ENCODE measurements at regions not wholly inside any gene's neighbourhood (a gene's known extent, or its start where the extent isn't known, plus 50 kb on each side); places are given as distances from the start of the nearest gene placed in this dataset.
"Not testable (repeated sequence)": the region's sequence is repeated elsewhere in the genome, so short reads cannot be mapped to it uniquely, and the experiment has no call there.

DNA sequence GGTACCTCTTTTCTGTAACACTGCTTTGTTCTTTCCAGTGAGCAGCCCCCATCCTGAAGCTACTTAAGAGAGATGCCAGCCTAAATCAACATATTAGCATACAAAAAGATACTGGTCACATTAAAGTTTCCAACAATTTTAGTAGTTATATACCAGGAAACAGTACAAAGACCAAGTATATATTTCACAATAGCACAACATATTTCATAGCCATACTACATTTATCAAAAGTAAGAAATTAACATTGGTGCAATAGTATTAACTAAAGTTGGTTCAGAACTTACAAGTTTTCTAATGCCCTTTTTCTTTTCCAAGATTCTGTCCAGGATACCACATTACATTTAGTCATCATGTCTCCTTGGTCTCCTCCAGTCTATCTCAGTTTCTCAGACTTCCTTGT is 641.0 kb upstream of the GJE1 start:
- no peak for DNase-seq

DNA sequence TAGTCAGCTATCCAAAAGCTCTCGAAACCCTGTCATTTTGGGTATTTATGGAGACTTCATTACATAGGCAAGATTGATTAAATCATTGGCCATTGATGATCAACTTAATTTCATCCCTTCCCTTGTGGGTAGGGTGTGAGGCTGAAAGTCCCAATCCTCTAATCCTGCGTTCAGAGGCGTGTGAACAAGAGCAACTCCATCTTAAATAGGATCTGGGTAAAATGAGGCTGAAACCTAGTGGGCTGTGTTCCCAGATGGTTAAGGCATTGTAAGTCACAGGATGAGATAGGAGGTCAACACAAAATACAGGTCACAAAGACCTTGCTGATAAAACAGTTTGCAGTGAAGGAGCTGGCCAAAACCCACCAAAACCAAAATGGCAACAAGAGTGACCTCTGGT is 641.7 kb upstream of the GJE1 start:
- no peak for DNase-seq

DNA sequence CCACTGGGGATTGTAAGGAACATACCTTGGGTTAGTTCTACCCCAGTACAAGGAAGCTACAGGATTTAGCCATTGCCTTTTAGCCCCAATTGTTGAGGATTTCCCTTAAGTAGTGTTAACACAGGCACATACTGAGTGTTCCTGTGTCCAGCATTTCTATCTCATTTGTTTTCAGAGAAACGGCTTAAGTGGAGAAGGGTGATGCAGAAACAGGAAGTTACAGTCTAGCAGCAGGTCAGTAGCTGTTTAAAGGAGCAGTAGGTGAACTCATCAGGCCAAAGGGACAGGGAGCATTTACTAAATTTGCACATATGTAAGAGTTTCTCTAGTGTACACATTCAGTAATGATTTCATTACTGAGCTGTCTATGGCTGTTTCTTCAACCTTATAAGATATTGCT is 644.2 kb upstream of the GJE1 start:
- DNase-seq, result no peak

DNA sequence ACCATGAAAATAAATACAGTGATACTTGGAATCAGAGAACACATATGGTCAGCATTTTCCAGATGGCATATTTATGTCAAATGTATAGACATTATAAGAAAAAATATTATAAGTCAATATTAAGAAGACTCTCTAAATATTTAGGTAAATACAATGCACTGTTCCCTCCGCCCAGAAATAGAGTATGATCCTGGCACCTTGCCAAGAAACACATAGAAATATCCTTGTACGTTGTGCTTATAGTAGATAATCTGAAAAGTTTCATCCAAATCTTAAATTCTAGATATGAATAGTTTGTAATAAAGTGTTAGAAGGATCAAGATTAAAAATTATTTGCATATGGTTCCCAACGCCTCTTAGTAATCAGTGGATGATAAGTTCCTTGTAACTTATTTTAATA is 645.8 kb upstream of the GJE1 start:
- no peak for DNase-seq

DNA sequence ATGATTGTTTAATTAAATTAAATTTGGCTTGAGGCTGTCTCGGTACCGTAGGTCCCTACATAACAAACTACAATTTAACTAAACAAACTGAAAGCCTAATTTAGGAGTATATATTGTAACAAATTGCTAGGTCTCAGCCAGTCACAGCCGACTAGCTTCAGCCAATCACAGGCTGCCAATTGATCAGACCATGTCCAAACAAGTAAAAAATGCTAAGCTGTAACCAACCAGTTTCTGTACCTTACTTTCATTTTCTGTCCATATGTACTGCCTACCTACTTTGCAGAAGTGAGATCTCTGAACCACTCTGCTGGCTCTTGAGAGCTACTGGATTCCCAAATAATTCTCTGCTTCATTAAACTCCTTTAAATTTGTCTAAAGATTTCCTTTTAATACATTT is 648.0 kb upstream of the GJE1 start:
- peak; percentile 63 for DNase-seq

DNA sequence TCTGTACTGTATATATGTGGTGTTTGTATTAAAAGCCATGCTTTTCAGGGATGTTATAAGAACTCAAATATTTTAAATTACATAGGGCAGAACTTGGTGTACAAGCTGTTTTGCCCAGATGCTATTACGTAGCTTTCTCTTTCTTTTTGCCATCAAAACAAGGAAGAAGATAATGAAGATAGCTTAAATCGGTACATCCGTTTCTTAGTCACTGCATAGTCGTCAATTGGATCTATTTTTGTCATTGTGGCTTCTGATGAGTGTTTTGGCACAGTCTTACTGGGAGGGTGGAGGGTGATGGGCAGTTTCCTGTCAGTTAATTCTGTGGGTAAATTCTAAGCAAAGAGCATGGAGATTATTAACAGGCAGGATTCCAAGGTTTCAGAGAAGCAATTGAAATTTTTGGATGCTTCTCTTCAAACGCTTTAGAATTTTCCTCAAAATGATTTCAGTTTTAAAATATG is 649.1 kb upstream of the GJE1 start:
- DNase-seq, result peak; percentile 89

DNA sequence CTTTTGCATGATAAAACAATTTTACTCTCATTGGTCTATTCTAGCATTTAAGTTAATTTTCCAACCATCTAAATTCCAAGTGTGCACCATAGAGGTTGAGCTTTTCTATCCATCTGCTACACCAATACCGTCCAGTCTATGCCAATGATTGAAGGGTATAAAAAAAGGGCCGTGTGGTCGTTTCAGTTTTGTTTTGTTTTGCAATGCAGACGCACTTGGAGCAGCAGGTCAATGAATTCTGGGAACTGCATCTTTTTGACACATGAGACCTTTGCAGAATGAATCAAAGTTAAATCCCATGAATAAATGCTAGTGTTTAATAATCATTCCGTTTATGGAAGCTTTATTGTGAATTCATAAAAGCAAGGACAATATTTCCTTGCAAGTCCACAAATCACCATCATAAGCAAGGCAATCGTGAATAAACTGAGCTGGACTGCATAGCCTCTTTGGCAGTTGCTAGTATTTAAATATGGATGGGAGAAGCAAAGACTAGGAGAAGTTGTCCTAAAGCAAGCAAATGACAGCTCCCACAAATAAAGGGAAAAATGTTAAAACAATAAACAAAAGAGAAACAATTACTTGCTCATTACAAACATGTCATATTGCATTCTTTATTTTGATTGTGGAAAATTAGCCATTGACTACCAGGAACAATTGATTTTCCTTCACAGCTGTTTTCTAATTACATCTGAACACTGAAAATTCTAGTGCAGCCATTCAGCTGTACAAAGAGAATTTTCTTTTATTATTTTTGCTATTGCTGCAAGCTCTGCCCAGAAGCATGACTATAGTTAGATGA is 649.7 kb upstream of the GJE1 start:
- peak; percentile 14 for DNase-seq

DNA sequence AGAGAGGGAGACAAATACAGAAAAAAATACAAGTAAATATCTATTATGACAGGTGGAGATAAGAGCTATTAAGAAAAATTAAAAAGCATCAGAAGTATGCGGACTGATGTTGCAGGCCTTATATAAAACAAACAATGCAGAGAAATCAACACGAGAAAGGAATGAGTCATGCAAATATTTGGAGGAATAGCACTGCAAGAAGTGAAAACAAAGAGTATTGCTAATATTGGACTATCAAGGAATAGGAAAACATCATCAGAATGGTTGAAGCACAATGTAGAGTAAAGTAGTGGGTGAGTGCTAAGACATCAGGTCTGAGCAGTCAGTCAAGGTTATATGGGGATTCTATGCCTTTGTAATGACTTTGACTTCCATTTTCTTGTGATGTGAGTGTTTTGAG is 657.5 kb upstream of the GJE1 start:
- no peak for DNase-seq

DNA sequence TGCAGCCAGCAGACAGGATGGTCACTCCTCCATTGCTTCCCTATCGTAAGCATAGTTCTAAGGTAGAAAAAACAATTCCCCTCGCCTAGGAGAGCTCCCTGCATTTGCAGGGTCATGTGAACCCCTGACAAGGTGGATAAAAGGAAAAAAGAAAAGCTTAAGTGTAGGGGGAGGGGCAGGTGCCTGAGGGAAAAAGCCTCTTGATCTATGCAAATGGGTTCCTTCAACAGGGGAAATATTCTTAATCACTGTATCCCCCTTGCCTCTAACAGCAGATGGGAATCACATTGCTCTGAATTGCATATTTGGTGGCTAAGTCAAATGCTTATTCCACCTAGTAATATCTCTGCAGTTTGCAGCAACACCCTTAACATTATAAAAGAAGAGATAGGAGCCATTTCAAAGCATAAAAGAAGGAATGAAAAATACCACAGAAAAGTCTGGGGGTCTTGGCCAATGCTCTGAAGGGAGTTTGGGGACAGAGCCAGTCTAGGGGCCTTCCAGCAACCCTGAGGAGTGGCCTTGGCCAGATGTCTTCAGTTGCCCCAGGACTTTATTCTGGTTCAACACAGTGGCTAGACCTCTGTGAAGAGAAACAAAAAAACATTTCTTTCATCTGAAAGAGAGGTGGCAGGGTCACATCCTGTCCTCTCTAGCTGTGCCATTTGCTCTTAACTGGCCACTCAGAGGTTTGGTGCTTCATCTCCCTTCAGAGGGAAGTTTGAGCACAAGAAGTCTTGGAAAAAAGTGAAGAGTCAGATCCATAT is 660.4 kb upstream of the GJE1 start:
- DNase-seq, result no peak

DNA sequence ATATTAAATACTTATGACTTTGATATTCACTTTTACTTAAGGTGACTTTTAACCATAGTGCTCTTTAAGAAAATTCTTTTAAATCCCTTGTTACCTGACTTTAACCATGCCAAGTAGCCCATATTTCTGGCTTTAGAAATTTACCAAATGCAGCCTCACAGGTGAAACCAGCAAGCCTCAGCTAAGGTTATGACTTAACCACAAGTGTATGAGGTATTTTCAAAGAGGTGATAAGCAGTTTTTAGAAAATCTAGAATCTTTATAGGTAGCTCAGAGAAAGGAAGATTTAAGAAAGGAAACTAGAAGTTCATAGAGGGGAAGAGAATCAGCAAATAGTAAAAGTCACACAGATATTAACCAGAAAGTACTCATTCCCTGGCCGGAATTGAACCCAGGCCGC is 661.9 kb upstream of the GJE1 start:
- DNase-seq, result no peak

DNA sequence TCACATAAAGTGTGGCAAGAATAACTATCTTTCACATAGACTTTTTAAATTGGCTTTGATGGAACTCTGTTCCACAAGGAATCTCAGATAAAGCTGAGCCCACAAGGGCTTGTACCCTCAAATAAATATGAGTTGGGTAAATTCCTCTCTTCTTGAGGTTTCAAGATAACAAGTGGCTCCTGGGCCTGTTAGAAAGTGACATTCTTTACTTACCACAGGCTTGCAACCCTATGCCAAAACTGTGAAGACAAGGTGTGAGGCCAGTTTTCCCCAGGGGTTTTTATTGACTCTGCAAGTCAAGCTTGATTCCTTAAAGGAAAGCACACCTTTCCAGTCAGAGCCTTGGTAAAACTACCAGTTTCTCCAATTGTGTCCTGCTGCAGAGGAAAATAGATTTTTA is 664.8 kb upstream of the GJE1 start:
- no peak for DNase-seq

DNA sequence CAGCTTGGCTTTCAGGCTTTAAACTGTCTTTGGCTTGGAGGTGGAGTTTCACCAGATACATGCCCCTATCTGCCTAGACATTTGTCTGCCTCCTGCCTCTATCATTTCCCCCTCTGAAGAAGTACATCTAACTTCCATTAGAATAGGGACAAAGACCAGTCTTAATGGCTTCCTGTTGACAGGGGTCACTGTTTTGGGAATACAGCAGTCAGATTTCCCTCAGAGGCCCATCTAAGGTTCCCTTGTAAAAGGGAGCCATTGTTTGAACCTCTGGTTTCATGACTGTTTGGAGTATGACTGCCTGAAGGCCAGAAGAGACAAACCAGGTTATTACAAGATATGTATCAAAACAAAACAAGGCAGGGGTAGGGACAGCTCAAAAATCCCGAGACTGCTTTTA is 665.7 kb upstream of the GJE1 start:
- DNase-seq, result no peak

DNA sequence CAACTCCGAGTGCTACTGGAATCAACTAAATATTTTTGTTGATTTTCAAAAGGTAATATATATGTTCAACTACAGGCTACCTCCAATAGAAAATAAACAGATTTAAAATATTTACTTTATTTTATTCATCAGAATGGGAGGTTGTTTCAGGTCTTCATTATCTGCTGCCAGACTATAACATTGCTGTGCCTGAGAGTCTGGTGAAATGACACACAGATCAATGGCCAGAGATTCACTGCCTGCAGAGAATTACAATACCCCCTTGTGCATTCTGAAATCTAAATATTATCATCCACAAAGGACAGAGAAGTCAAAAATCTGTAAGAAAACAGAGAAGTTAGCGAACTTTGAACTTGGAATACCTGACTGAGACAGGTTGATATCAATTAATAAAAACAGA is 667.8 kb upstream of the GJE1 start:
- DNase-seq, result no peak

DNA sequence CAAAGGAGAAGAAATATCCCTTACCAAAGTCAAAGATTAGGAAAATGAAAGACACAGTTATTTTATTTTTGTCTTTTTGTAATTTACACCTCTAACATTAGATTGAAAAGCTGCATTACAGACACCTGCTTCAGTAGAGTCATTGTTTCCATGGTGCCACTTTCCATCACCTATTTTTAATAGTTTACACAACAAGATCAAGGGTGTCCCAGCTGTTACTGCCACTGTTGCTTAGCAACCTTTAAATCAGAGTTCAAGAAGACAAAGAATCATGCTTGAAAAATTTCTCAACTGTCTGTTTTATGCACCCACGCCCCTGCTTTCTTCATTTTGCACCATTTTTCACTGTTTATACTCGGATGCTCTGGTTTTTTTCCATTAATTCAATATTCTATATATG is 668.2 kb upstream of the GJE1 start:
- no peak for DNase-seq

DNA sequence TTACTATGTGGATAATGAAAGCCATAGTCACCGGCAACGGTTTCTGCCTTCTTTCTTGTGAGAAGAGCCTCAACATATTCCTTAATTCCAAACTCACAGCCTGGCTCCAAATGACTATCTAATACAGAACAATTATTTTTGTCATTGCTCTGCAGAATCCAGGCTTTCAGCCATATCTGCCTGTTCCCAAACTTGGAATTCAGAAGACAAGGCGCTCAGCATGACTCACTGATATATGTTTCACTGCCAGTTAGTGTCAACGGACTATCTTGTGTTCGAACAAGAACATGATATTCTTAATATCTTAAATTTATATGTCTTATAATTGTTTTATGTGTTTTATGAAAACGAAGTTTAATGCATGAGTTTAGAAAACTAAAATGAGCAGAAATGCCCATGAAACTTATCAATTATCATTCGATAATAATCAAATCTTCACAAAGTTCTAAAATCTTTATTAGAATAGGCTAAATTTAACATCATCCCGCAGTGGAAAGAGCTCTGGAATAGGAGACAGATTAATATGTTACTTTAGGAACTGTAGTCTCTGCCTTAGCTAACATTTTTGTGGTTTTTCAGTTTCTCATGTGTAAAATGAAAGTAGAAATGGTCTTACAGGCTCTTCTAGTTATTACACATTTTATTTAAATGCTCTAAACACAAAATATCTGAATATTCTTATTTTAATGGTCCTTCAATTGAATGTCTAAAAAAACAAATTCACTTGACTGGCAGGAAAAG is 669.3 kb upstream of the GJE1 start:
- DNase-seq, result no peak

DNA sequence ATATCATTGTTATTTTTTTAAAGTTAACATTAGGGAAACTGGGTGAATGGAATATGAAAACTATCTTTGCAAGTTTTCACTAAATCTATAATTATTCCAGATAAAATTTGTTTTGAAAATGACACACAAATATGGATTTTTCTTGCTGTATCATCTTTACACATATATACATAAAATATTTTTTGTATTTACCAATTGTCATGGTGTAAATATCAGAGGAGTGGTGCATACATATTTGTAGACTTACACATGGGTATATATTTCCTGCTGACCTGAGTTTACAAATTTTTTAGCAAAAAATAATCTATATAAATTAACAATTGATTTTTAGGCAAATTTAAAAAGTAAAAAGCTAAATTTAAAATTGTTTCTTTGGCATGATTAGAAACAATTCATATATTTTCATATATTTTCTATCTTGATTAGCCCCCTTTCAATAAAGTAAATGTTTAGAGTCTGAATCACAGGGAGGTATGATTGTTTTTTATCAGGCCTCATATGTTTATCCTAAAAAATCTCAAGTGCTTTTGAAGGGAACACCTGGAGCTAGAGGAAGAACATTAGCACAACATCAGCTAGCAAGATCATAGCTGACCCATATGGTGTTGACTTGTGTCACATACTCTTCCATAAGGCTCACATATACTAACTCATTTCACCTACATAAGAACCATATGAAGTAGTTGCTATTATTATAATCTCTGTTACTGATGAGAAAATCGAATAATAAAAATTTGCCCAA is 671.8 kb upstream of the GJE1 start:
- DNase-seq, result no peak

DNA sequence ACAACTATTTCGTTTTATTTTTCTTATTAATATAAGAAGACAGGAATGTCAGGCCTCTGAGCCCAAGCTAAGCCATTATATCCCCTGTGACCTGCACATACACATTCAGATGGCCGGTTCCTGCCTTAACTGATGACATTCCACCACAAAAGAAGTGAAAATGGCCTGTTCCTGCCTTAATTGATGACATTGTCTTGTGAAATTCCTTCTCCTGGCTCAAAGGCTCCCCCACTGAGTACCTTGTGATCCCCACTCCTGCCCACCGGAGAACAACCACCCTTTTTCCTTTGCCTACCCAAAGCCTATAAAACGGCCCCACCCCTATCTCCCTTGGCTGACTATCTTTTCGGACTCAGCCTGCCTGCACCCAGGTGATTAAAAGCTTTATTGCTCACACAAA is 672.5 kb upstream of the GJE1 start:
- not testable (repeated sequence) for DNase-seq

DNA sequence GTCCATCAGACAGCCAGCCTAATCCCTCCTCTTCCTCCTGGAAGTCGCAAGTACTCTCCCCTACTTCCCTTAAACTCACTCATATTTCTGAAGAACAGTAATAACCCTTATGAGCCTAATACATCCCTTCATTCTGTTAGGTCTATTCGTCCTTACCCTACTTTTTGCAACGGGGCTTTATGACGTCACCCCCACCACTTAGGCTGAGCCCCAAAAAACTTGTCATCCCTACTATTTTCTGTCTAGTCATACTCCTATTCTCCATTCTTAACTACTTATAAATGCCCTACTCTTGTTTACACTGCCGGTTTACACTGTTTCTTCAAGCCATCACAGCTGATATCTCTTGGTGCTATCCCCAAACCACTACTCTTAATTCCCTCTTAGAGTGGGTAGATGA is 674.7 kb upstream of the GJE1 start:
- not testable (repeated sequence) for DNase-seq

DNA sequence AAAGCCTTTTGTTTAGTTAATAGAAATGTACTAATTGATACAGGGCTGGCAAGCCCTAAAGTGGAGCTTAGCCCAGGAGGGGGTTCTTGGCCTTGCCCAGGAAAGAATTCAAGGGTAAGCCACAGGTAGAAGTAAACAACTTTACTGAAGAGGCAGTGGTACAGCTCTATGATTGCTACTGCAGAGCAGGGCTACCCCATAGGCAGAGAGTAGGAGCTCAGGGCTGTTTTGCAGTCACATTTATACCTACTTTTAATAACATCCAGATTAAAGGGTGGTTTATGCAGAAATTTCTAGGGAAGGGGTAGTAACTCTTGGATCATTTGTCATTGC is 680.4 kb upstream of the GJE1 start:
- no peak for DNase-seq

DNA sequence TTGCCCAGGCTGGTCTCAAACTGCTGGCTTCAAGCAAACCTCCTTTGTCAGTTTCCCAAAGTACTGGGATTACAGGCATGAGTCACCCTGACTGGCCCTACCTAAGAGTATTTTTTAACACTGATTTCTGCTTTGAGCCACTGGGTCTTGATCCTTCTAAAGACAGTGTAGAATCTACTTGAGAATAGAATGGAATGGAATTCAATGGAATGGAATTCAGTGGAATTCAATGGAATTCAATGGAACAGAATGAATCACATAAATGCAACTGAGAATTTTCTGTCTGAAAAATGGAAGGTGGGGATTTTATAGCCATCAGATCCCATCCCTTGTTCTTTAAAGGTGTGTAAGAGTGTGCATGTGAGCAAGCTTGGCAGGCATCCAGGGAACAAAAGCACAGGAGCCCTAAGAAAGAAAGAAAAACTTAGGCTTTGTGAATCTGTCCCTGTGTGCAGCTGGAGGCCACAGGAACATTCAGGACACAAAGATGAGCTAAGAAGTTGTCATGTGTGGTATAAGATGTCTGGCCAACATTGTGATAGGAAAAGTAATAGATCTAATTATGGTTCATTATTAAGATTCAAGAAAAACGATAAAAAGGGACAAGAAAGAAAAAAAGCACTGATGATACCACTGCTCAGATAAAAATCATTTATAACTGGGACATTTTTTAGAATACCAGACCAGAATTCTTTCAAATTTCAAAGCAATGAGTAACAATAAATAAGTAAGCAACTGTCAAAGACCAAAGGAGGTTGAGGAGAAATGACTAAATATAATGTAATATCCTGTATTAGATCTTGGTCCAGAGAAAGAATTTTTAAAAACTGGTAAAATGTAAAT is 681.0 kb upstream of the GJE1 start:
- no peak for DNase-seq

DNA sequence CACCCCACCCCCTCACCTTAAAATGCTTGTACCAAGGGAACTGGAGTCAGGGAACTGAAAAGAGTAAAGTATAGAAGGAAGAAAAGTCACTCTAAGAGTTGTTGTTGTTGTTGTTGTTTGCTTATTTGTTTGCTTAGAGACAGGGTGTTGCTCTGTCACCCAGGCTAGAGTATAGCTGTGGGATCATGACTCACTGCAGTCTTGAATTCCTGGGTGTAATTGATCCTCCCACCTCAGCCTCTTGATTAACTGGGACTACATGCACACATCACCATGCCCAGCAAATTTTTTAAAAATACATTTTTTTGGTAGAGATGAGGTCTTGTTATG is 681.6 kb upstream of the GJE1 start:
- DNase-seq, result no peak

DNA sequence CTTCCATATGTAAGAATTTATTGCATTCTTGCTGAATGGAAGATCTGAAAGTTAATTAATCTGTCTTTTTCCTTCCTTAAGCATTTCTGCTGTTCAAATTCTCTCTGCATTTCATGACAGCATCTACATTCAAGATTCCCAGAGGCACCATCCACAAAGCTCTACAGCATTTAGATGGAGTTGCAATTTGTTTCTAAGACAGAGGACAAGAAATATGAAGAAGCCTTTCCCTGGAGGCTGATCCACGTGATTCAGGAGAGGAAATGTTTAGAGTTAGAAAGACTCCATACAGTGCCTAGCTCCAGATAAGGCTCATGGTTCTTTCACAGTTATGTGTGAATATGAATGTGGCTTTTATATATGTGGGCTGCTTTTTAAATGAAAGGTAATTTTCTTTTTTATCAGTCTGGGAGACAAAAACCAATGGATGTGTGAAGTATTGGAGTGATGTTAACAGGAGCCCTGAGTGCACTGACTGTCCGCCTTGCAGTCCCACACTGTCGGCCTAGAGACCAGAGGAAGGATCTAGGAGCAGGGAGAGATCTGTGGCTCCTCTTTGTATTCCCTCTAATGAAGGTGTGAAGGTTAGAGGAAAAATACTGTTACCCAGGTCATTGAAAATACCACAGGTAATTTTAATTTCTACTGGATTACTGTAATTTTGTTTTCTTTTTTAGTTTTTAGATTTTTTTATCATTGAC is 686.6 kb upstream of the GJE1 start:
- DNase-seq, result no peak
